OCI-LY7 (cell line): ENCODE measurements at regions not wholly inside any gene's neighbourhood (a gene's known extent, or its start where the extent isn't known, plus 50 kb on each side); places are given as distances from the start of the nearest gene placed in this dataset.

Experiments
- BruUV-seq: library from RNA; stranded (reverse); fragments of 400-500 nt; replicated peaks from 2 replicates; lab custom pipeline; 2021; lab: Mats Ljungman, UMichigan
- CTCF ChIA-PET: fragments of 300-600 bp; sonication (Branson Sonifier 250); formaldehyde crosslinking; loops from one replicate; lab custom pipeline; 2022; ENCODE audit warnings: antibody characterized with exemption; ENCODE audit not compliant: unreplicated experiment; lab: Charles Lee
- POLR2A ChIA-PET: fragments of 300-600 bp; sonication (Branson Sonifier 250); formaldehyde crosslinking; loops from one replicate; lab custom pipeline; 2022; ENCODE audit warnings: antibody characterized with exemption; lab: Charles Lee
- DNase-seq: peaks from one replicate; pipeline ENCODE4 v3.0.0-alpha.2; 2015; ENCODE audit warnings: low spot score
- H2AFZ ChIP-seq: fragments of 200-600 bp; sonication (generic), shearing (Covaris generic); 2 replicates; pipeline ENCODE4 v1.6.1; 2014; ENCODE audit warnings: mild to moderate bottlenecking, antibody characterized with exemption, low read length, moderate library complexity
- H3K27ac ChIP-seq: fragments of 200-600 bp; sonication (generic); 2 replicates; pipeline ENCODE4 v1.5.1; 2014; ENCODE audit warnings: mixed run types, low read depth, mild to moderate bottlenecking, moderate library complexity, low read length, inconsistent platforms; ENCODE audit not compliant: poor library complexity, severe bottlenecking
- H3K36me3 ChIP-seq: fragments of 200-600 bp; sonication (generic); 2 replicates; pipeline ENCODE4 v1.6.1; 2014; ENCODE audit warnings: mild to moderate bottlenecking, antibody characterized with exemption, low read length, moderate library complexity, mixed read lengths; ENCODE audit not compliant: insufficient read depth
- H3K4me1 ChIP-seq: fragments of 200-600 bp; sonication (generic); 2 replicates; pipeline ENCODE4 v1.5.1; 2014; ENCODE audit warnings: mild to moderate bottlenecking, low read length; ENCODE audit not compliant: insufficient read depth, poor library complexity, severe bottlenecking
- H3K4me2 ChIP-seq: fragments of 200-600 bp; sonication (generic); 2 replicates; pipeline ENCODE4 v1.6.1; 2014; ENCODE audit warnings: mild to moderate bottlenecking, low read length
- H3K4me3 ChIP-seq: fragments of 200-600 bp; sonication (generic); 2 replicates; pipeline ENCODE4 v1.5.1; 2014; ENCODE audit warnings: mild to moderate bottlenecking, low read depth, low read length; ENCODE audit not compliant: poor library complexity, severe bottlenecking
- H3K79me2 ChIP-seq: fragments of 200-600 bp; sonication (generic); 2 replicates; pipeline ENCODE4 v1.6.1; 2016; ENCODE audit warnings: low read depth, mild to moderate bottlenecking, low read length, moderate library complexity, mixed read lengths; ENCODE audit not compliant: insufficient read depth
- H3K9me2 ChIP-seq: fragments of 200-600 bp; sonication (generic); 2 replicates; pipeline ENCODE4 v1.6.1; 2016; ENCODE audit warnings: mild to moderate bottlenecking, low read length, mixed read lengths; ENCODE audit not compliant: insufficient read depth
- H3K9me3 ChIP-seq: fragments of 200-600 bp; sonication (generic); 2 replicates; pipeline ENCODE4 v1.6.1; 2014; ENCODE audit warnings: mild to moderate bottlenecking, mixed run types, low read length, mixed read lengths
- H4K20me1 ChIP-seq: fragments of 200-600 bp; sonication (generic); 2 replicates; pipeline ENCODE4 v1.6.1; 2014; ENCODE audit warnings: mild to moderate bottlenecking, antibody characterized with exemption, low read length, moderate library complexity, mixed read lengths; ENCODE audit not compliant: insufficient read depth
- EZH2phosphoT487 ChIP-seq: fragments of 200-600 bp; sonication (generic); IDR thresholded peaks from 2 replicates; pipeline ENCODE4 v1.6.1; 2018; ENCODE audit warnings: low read depth, borderline replicate concordance, mild to moderate bottlenecking, mixed run types, antibody characterized with exemption, low read length, moderate library complexity, mixed read lengths
- intact Hi-C: fragments of 100-400 bp; cut with micrococcal nuclease; formaldehyde crosslinking; loops from one replicate; pipeline ENCODE4 v1.10.0; 2022; ENCODE audit not compliant: unreplicated experiment
- TF ChIP-seq, protein P1 (sequence below): fragments of 200-600 bp; sonication (generic); conservative IDR thresholded peaks from 2 replicates; pipeline ENCODE4 v1.5.1; 2014; ENCODE audit warnings: mild to moderate bottlenecking, antibody characterized with exemption, low read length, moderate library complexity, mixed read lengths

GRCh38 chr3:188954590-188955208 lies 217.1 kb upstream of the TPRG1 start:
- Histone ChIP-seq H3K27ac (no peak overlapping the region), H3K9me2 (no peaks in the 10 kb centered on the region), H3K79me2 (no peaks in the 10 kb centered on the region), H3K9me3 (no peaks in the 10 kb centered on the region), H3K36me3 (no peaks in the 10 kb centered on the region), H4K20me1 (no peaks in the 10 kb centered on the region), H3K4me2 (no peak overlapping the region), H3K4me3 (no peak overlapping the region), H2AFZ (peak overlapping the region; percentile 34; the same call in 1 of the 2 replicates), H3K4me1 (peaks cover 12% of the 10 kb centered on the region)
- CTCF ChIA-PET, result interaction anchor here (0.6 to 1.7 kb wide), 5 partner anchors 9 to 1216 kb away, joined by 3 to 10 read pairs (median 3); no protein-coding TSS in a partner anchor
- intact Hi-C loops, result loop anchor here (1.0 to 10.0 kb wide), 9 partner anchors 122 to 1242 kb away; no protein-coding TSS in a partner anchor
- TF ChIP-seq, protein P1, sequence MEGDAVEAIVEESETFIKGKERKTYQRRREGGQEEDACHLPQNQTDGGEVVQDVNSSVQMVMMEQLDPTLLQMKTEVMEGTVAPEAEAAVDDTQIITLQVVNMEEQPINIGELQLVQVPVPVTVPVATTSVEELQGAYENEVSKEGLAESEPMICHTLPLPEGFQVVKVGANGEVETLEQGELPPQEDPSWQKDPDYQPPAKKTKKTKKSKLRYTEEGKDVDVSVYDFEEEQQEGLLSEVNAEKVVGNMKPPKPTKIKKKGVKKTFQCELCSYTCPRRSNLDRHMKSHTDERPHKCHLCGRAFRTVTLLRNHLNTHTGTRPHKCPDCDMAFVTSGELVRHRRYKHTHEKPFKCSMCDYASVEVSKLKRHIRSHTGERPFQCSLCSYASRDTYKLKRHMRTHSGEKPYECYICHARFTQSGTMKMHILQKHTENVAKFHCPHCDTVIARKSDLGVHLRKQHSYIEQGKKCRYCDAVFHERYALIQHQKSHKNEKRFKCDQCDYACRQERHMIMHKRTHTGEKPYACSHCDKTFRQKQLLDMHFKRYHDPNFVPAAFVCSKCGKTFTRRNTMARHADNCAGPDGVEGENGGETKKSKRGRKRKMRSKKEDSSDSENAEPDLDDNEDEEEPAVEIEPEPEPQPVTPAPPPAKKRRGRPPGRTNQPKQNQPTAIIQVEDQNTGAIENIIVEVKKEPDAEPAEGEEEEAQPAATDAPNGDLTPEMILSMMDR, result peak; percentile 99
- no peak for TF ChIP-seq EZH2phosphoT487
- DNase-seq, result peak; percentile 84
- BruUV-seq, result no TSS peak
- POLR2A ChIA-PET, result interaction anchor here (0.6 to 2.1 kb wide), 21 partner anchors 9 to 1583 kb away, joined by 3 to 7 read pairs (median 3); partner anchors contain the start of gene BCL6

GRCh38 chr3:188955919-188956318 lies 215.9 kb upstream of the TPRG1 start:
- Histone ChIP-seq H2AFZ (no peak overlapping the region), H3K4me2 (no peak overlapping the region), H3K36me3 (no peaks in the 10 kb centered on the region), H3K9me2 (no peaks in the 10 kb centered on the region), H3K79me2 (no peaks in the 10 kb centered on the region), H3K27ac (no peak overlapping the region), H3K9me3 (no peaks in the 10 kb centered on the region), H4K20me1 (no peaks in the 10 kb centered on the region), H3K4me1 (peaks cover 12% of the 10 kb centered on the region), H3K4me3 (no peak overlapping the region)
- POLR2A ChIA-PET, result interaction anchor here (0.5 to 1.6 kb wide), 6 partner anchors 10 to 1210 kb away, joined by 3 to 6 read pairs (median 4); partner anchors contain the start of gene BCL6
- DNase-seq, result no peak
- CTCF ChIA-PET, result no interaction called here
- intact Hi-C loops, result loop anchor here (2.0 to 10.0 kb wide), 6 partner anchors 204 to 1244 kb away; no protein-coding TSS in a partner anchor
- TF ChIP-seq, protein P1, result no peak
- no peak for TF ChIP-seq EZH2phosphoT487
- BruUV-seq, result no TSS peak
